SK-N-SH treated with all-trans-retinoic acid at 6 μM for 48 hours (cell line): ENCODE measurements at regions not wholly inside any gene's neighbourhood (a gene's known extent, or its start where the extent isn't known, plus 50 kb on each side); places are given as distances from the start of the nearest gene placed in this dataset.

Source experiments
- ARNTL ChIP-seq: fragments of 450-650 bp; formaldehyde crosslinking; IDR thresholded peaks from 2 replicates; pipeline ENCODE4 v1.5.0; 2020; ENCODE audit warnings: low read depth, mild to moderate bottlenecking, moderate library complexity, borderline replicate concordance
- PATZ1 ChIP-seq: fragments of 250-450 bp; sonication (Bioruptor Pico); IDR thresholded peaks from 2 replicates; pipeline ENCODE4 v1.8.0; 2020; ENCODE audit warnings: mild to moderate bottlenecking, moderate library complexity, borderline replicate concordance
- RARB ChIP-seq: fragments of 250-450 bp; sonication (Bioruptor Pico); IDR thresholded peaks from 2 replicates; pipeline ENCODE4 v1.8.0; 2021; ENCODE audit warnings: mild to moderate bottlenecking, moderate library complexity
- SNAI2 ChIP-seq: fragments of 250-450 bp; sonication (Bioruptor Pico); IDR thresholded peaks from 2 replicates; pipeline ENCODE4 v1.5.0; 2020; ENCODE audit warnings: mild to moderate bottlenecking, moderate library complexity
- TOX ChIP-seq: fragments of 250-450 bp; sonication (Bioruptor Pico); IDR thresholded peaks from 2 replicates; pipeline ENCODE4 v1.8.0; 2021; ENCODE audit warnings: mild to moderate bottlenecking, moderate library complexity, borderline replicate concordance
- TSHZ2 ChIP-seq: fragments of 250-450 bp; sonication (Bioruptor Pico); IDR thresholded peaks from 2 replicates; pipeline ENCODE4 v1.5.0; 2020; ENCODE audit warnings: mild to moderate bottlenecking, moderate library complexity
- ZFP3 ChIP-seq: fragments of 250-450 bp; sonication (Bioruptor Pico); IDR thresholded peaks from 2 replicates; pipeline ENCODE4 v1.5.0; 2020; ENCODE audit warnings: mild to moderate bottlenecking, moderate library complexity

DNA sequence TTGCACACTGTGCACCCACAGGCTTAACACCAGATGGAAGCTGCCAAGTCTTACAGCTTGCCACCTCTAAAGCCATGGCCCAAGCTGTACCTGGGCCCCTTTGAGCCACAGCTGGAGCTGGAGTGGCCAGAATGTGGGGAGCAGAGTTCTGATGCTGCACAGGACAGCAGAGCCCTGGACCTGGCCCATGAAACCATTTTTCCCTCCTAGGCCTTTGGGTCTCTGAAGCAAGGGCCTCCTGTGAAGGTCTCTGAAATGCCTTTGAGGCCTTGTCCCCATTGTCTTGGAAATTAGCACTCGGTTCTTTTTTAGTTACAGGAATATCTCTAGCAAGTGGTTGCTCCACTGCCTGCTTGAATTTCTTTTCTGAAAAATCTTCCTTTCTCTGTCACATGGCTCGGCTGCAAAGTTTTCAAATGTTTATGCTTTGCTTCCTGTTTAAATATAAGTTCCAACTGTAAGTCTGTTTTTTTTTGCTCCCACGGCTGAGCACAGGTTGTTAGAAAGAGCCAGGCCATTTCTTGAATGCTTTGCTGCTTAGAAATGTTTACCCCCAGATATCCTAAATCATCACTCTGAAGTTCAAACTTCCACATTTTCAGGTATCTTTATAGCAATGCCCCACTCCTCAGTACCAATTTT, 156.8 kb upstream of the GORAB start:
- no peak for TF ChIP-seq ZFP3 (CRISPR knock-in tag)
- TF ChIP-seq PATZ1 (CRISPR knock-in tag) = no peak
- no peak for TF ChIP-seq TSHZ2
- no peak for TF ChIP-seq ARNTL (CRISPR knock-in tag)
- no peak for TF ChIP-seq RARB (CRISPR knock-in tag)
- TF ChIP-seq TOX (CRISPR knock-in tag) = no peak
- no peak for TF ChIP-seq SNAI2 (CRISPR knock-in tag)
